ENCODE measurements at regions not wholly inside any gene's neighbourhood (a gene's known extent, or its start where the extent isn't known, plus 50 kb on each side); places are given as distances from the start of the nearest gene placed in this dataset.

- no peak for DNase-seq
These were observed 245.5 kb upstream of the CXCR4 start for GRCh38 chr2:136363470-136363869.

DNA sequence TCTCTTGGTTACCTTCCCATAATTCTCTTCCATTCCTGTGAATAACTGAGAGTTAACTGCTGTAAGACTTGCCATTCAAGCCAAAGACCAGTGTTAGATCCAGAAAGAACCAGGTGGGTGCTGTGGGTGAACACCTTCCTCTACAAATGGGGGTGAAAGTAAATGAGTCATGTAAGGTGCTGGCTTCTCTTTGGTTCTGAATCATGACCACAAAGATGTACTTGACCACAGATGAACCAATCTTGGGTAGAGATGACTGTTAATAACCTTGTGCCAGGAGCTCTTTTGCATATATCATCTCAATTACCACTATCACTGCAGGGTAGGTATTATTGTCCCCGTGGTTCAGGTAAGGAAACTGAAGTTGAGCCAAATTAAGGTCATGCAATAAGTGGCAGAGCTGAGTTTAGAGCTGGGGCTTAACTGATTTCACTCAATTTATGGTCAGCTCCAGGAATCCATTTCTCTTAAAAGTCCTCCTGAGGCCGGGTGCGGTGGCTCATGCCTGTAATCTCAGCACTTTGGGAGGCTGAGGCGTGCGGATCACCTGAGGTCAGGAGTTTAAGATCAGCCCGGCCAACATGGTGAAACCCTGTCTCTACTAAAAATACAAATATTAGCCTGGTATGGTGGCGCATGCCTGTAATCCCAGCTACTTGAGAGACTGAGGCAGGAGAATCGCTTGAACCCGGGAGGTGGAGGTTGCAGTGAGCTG, 244.9 kb upstream of the CXCR4 start:
- DNase-seq, result no peak

DNA sequence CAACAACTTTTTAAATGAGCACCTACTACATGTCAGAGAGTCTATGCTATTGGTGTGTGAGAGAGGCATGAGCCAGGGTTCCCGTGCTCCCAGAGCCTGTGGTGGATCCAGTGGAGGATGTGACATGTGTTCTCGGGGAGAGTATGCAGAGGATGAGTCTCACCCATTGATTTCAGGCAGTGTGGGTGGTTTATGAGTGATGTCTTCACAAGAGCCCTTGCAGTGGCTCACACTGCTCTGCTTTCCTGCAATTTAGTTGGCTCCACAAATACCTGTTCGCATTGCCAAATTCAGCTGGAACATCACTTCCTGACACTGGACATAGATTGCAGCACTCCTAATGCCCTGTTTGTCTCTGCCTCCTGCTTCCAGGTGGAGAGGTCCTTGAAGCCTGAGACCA, 243.6 kb upstream of the CXCR4 start:
- peak; percentile 50 for DNase-seq

DNA sequence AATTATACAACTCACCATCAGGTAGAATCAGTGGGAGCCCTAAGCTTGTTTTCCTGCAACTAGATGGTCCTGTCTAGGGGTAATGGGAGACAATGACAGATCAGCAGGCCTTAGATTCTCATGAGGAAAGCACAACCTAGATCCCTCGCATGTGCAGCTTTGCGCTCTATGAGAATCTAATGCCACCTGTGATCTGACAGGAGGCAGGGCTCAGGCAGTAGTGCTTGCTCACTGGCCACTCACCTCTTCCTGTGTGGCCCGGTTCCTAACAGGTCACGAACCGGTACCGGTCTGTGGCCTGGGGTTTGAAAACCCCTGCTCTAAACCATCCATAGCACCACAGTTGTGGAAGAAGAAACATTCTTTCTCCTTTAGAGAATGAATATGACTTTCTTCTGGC, 242.8 kb upstream of the CXCR4 start:
- DNase-seq, result no peak

GRCh38 chr2:136359121-136359965, 241.4 kb upstream of the CXCR4 start:
- no peak for DNase-seq

DNA sequence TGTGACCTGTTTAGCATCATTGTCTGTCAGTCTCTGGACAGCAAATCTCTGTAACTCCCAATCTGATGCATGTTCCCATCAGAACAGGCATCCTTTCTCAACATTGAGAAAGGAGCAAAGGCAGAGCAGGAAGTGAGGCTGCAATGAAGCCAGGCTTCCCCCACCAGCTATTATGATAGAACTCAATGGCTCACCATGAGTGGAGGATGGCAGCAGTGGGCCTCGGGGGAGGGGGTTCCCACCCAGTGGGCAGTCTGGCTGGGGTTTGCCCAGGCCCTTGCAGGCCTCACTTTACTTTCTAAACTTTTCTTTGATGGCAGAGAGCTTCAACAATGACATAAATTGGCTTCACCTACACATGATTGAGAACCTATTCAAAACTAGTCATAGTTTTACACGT, 240.6 kb upstream of the CXCR4 start:
- no peak for DNase-seq

GRCh38 chr2:136357007-136357380, 239.0 kb upstream of the CXCR4 start:
- DNase-seq, result no peak

- no peak for DNase-seq
These were observed 238.4 kb upstream of the CXCR4 start for GRCh38 chr2:136356125-136357006.

- no peak for DNase-seq
These were observed 233.7 kb upstream of the CXCR4 start for GRCh38 chr2:136351684-136352083.

- no peak for DNase-seq
These were observed 230.0 kb upstream of the CXCR4 start for GRCh38 chr2:136347981-136348380.

DNA sequence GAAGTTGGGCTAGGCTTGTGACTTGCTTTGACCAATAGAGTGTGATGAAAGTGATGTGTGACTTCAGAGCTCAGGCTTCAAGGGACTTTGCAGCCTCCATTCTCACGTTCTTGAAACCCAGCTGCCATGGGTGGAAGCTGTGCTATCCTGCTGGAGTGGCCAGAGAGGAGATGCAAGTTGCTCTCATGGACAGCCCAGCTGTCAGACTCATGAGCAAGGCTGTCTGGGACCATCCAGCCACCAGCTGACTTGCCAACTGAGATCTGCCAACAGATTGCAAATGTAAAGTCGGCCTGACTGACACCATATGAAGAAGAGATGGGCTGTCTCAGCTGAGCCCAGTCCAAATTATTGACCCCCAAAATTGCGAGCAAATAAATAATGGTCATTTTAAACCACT, 226.4 kb upstream of the CXCR4 start:
- no peak for DNase-seq

GRCh38 chr2:136342138-136342537, 224.2 kb upstream of the CXCR4 start:
- DNase-seq, result no peak

DNA sequence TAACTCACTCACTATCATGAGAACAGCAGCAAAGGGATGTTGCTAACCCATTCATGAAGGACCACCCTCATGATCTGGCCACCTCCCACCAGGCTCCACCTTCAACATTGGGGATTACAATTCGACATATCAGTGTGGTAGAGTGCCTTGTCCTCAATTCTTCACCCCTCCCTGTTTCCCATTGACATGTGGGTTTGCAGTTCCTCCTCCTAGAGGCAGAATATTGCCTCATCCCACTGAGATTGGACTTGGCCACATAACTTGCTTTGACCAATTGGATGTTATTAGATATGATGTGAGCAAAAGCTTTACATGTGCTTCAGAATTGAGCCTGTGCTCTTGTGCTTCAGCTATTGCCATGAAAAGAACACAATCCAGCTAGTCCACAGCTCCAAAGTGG, 217.0 kb upstream of the CXCR4 start:
- no peak for DNase-seq

- DNase-seq, result no peak
These were observed 214.6 kb upstream of the CXCR4 start for GRCh38 chr2:136332436-136333095.

GRCh38 chr2:136331226-136331625, 213.3 kb upstream of the CXCR4 start:
- DNase-seq, result no peak

DNA sequence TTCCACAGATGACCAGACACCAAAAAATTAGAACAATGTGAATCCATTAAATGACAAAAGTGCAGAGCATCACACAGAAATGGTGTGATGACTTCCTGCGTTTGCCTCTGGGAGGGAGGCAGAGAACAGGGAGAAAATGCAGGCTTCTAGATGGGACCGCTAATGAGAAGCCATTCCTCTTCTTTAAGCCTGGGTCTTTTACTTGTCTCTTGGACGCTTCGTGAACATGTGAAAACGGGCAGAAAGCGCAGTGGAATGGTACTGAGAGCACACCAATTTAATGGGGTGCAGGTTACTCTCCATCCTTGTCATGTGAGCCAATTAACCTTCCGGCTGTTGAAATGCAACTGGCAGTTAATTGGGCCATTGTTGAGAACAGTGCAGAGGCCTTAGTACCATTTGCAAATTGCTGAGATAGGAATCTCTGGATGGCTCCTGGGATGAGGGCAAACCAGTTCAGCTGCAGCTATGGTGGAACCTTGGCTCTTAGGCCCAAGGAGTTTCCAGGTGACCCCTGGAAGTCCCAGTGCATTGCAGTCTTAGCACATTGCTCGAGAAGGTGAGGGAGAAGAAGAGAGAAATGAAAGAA, 210.4 kb upstream of the CXCR4 start:
- DNase-seq, result no peak

GRCh38 chr2:136327162-136327852, 209.4 kb upstream of the CXCR4 start:
- no peak for DNase-seq

GRCh38 chr2:136325844-136326331, 207.9 kb upstream of the CXCR4 start:
- no peak for DNase-seq

GRCh38 chr2:136324966-136325365, 207.0 kb upstream of the CXCR4 start:
- no peak for DNase-seq

DNA sequence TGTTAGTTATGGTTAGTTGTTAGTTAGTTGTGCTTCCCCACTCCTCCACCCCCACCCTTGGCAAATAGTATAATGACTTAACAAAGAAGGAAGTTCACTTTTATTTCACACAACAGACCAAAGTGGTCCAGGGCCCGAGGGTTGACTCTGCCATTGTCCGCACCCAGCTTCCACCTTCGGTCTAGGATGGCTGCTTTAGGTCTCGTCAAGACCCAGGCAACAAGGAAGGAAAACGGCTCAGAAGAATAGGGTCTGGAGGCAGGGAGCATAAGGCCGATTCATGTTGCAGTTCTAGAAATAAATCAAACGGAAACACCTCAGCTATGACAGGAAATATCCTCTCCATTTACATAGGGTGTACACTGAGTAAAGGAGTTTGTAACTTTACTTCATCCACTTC, 206.0 kb upstream of the CXCR4 start:
- no peak for DNase-seq

DNA sequence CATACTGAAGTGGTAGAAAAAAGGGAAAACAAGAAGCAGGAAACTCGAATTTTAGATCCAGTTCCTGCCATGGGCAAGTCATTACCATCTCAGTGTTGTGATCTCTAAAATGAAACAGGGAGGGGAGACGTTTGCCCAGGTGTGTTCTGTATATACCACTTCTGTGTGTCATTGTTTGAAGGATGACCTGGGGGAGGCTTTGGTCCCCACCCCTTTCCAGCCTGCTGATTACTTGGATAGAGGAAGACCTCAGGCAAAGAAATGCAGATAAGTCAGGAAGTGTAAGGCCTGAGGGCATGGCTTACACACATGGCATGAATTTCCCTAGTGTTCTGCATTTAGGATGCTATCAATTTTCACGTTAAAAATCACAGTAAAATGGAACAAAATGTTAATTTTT, 205.2 kb upstream of the CXCR4 start:
- no peak for DNase-seq

DNA sequence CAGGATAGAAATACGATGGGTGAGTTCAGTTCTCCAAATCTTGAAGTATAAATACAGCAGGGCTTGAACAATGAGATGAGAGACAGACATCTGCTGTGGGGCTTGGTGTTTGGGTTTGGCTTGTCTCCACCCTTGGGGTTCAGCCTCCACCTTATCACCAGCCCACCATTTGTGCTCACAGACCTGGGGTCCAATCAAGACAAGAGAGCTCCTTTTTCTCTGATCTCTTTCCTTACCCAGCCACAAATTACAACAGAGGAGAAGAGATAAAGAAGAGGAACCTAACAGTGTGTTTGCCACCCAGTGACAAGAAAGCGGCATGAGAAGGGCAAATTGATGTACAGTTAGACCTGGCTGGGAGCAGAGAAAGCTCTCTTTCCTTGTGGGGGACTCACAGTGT, 204.5 kb upstream of the CXCR4 start:
- DNase-seq, result no peak
